Parathyroid adenoma (tissue), 2 donors: ENCODE measurements at regions not wholly inside any gene's neighbourhood (a gene's known extent, or its start where the extent isn't known, plus 50 kb on each side); places are given as distances from the start of the nearest gene placed in this dataset.

ENCODE experiments used
- H2AFZ ChIP-seq: fragments of 300-600 bp; sonication (generic); one replicate; pipeline ENCODE4 v1.7.0; 2017; ENCODE audit warnings: antibody characterized with exemption, mild to moderate bottlenecking
- H3K27ac ChIP-seq: fragments of 300-600 bp; sonication (generic); one replicate; pipeline ENCODE4 v1.7.0; 2017
- H3K27me3 ChIP-seq: fragments of 300-600 bp; sonication (generic); one replicate; pipeline ENCODE4 v1.7.0; 2017; ENCODE audit warnings: low read length; ENCODE audit not compliant: control insufficient read depth, insufficient read depth
- H3K36me3 ChIP-seq: fragments of 300-600 bp; sonication (generic); one replicate; pipeline ENCODE4 v1.7.0; 2017; ENCODE audit warnings: low read length; ENCODE audit not compliant: control insufficient read depth, insufficient read depth
- H3K4me1 ChIP-seq: fragments of 300-600 bp; sonication (generic); one replicate; pipeline ENCODE4 v1.7.0; 2017; ENCODE audit warnings: control low read depth
- H3K4me2 ChIP-seq: fragments of 300-600 bp; sonication (generic); one replicate; pipeline ENCODE4 v1.7.0; 2017; ENCODE audit warnings: low read length
- H3K4me3 ChIP-seq: fragments of 300-600 bp; sonication (generic); one replicate; pipeline ENCODE4 v1.7.0; 2017; ENCODE audit warnings: low read depth, low read length
- H3K79me2 ChIP-seq: fragments of 300-600 bp; sonication (generic); one replicate; pipeline ENCODE4 v1.7.0; 2017; ENCODE audit warnings: control low read depth
- H3K9ac ChIP-seq: fragments of 300-600 bp; sonication (generic); one replicate; pipeline ENCODE4 v1.7.0; 2017; ENCODE audit warnings: mild to moderate bottlenecking
- H3K9me3 ChIP-seq: fragments of 300-600 bp; sonication (generic); one replicate; pipeline ENCODE4 v1.7.0; 2017; ENCODE audit warnings: low read length; ENCODE audit not compliant: control insufficient read depth
- TF ChIP-seq, protein P1 (sequence below): fragments of 300-600 bp; sonication (generic); IDR thresholded peaks from one replicate; pipeline ENCODE4 v1.7.0; 2017; ENCODE audit warnings: antibody characterized with exemption, mild to moderate bottlenecking
- donor health status: primary hyperparathyroidism.

DNA sequence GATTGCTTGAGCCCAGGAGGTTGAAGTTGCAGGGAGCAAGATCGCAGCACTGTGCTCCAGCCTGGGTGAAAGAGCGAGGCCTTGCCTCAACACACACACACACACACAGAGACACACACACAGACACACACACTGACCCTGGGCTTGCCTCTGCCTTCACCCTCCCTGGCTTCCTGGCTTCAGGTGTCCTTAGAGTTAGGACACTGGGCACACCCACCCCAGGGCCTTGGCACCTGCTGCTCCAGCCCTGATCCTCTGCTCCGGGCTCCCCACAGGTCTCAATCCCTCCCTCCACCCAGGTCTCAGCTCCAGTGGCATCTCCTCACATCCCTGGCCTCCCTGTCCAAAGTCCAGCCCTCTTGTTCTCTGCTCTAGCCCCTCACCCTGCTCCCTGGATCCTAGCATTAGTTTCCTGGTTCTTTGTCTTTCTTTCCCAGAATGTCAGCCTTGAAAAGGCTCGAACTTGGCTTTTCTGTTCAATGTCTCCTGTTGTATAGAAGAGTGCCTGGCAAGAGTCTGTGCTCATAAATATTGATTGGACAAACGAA lies 212.9 kb downstream of the C9orf50 start:
- Histone ChIP-seq H3K4me3 (peak overlapping the region; percentile 34), H3K27me3 (no peaks in the 10 kb centered on the region), H3K79me2 (no peaks in the 10 kb centered on the region), H3K4me1 (peaks cover 43% of the 10 kb centered on the region), H3K27ac (peak overlapping the region; percentile 89), H3K4me2 (peak overlapping the region; percentile 69), H2AFZ (no peak overlapping the region), H3K36me3 (no peaks in the 10 kb centered on the region), H3K9ac (no peak overlapping the region), H3K9me3 (no peaks in the 10 kb centered on the region)
- TF ChIP-seq, protein P1, sequence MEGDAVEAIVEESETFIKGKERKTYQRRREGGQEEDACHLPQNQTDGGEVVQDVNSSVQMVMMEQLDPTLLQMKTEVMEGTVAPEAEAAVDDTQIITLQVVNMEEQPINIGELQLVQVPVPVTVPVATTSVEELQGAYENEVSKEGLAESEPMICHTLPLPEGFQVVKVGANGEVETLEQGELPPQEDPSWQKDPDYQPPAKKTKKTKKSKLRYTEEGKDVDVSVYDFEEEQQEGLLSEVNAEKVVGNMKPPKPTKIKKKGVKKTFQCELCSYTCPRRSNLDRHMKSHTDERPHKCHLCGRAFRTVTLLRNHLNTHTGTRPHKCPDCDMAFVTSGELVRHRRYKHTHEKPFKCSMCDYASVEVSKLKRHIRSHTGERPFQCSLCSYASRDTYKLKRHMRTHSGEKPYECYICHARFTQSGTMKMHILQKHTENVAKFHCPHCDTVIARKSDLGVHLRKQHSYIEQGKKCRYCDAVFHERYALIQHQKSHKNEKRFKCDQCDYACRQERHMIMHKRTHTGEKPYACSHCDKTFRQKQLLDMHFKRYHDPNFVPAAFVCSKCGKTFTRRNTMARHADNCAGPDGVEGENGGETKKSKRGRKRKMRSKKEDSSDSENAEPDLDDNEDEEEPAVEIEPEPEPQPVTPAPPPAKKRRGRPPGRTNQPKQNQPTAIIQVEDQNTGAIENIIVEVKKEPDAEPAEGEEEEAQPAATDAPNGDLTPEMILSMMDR, result no peak

DNA sequence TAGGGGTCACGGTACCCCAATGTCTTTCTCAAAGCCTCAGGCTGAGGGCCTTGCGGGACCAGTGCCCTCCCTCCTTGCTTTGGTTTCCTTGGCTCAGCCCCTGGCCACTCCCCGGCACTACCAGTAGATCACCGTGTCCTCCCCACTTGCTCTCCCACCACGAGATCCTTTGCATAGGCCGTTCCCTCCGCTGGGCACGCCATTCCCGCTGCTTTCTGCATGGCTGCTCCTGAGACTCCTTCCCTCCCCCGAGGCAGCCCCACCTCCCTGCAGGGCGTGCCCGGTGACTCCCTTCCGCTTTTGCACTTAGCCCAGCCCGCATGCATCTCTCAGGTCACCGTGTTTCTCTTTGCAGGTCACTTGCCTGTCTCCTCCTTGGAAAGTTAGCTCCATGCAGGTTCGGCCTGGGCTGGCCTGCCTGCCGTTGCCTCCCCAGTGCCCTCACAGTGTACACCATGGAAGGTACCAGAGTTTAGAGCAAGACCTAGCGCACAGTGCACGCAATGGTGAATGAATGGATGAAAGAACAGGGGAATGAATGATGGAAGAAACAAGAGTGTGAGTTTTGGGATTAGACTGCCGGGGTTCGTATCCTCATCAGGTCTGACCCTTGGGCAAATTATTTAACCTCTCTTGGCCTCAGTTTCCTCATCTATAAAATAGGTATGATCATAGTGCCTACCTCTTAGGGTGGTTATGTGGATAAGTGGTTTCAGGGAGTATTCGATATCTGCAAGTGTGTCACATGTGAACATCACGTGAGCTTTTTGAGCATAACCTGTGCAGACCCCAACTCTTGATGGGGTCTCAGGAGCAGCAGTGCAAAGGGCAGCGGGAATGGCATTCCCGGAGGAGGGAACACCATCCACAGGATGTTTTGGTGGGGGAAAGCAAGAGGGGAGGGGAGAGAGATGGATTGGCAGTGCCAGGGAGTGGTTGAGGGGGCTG lies 214.3 kb downstream of the C9orf50 start:
- no peaks in the 10 kb centered on the region for H3K79me2 ChIP-seq
- peak overlapping the region; percentile 89 for H3K27ac ChIP-seq
- peak overlapping the region; percentile 17 for H2AFZ ChIP-seq
- no peaks in the 10 kb centered on the region for H3K27me3 ChIP-seq
- no peak overlapping the region for H3K9ac ChIP-seq
- no peaks in the 10 kb centered on the region for H3K9me3 ChIP-seq
- peak overlapping the region; percentile 27 for H3K4me3 ChIP-seq
- H3K4me2 ChIP-seq, result peak overlapping the region; percentile 43
- H3K4me1 ChIP-seq, result peaks cover 36% of the 10 kb centered on the region
- TF ChIP-seq, protein P1, result no peak
- no peaks in the 10 kb centered on the region for H3K36me3 ChIP-seq

DNA sequence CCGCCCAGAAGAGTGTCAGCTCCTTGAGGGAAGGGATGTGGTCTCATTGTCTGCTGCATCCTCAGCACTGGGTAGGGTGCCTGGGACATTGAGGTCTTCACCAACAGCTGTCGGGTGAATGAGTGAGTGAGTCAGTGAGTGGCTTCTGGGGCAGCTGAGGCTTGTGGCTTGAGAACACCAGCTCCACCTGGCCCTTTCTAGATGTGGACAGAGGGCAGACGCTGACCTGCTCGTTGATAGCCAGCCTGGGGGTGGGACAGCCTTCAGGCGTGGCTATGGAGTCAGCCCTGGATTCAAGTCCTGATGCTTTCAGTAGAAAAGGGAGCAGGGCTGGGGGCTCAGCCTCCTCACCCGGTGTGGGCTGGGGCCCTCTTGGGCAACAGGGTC lies 215.1 kb downstream of the C9orf50 start:
- TF ChIP-seq, protein P1, result no peak
- H3K36me3 ChIP-seq, result no peaks in the 10 kb centered on the region

GRCh38 chr9:129405089-129405826 lies 215.6 kb downstream of the C9orf50 start:
- Histone ChIP-seq H3K9ac (no peak overlapping the region), H3K4me2 (peak overlapping the region; percentile 48), H2AFZ (no peak overlapping the region), H3K4me3 (no peak overlapping the region), H3K79me2 (no peaks in the 10 kb centered on the region), H3K27ac (peak overlapping the region; percentile 39), H3K36me3 (no peaks in the 10 kb centered on the region), H3K27me3 (no peaks in the 10 kb centered on the region), H3K9me3 (no peaks in the 10 kb centered on the region), H3K4me1 (peaks cover 36% of the 10 kb centered on the region)
- TF ChIP-seq, protein P1, result no peak

More for the DNA sequence above, 215.1 kb downstream of the C9orf50 start:
- no peak overlapping the region for H3K9ac ChIP-seq
- H3K9me3 ChIP-seq, result no peaks in the 10 kb centered on the region
- H2AFZ ChIP-seq, result no peak overlapping the region
- H3K4me2 ChIP-seq, result no peak overlapping the region
- H3K27ac ChIP-seq, result peak overlapping the region; percentile 39
- no peaks in the 10 kb centered on the region for H3K27me3 ChIP-seq
- peaks cover 36% of the 10 kb centered on the region for H3K4me1 ChIP-seq
- no peaks in the 10 kb centered on the region for H3K79me2 ChIP-seq
- H3K4me3 ChIP-seq, result no peak overlapping the region
